ENCODE measurements at regions not wholly inside any gene's neighbourhood (a gene's known extent, or its start where the extent isn't known, plus 50 kb on each side); places are given as distances from the start of the nearest gene placed in this dataset.

- TF ChIP-seq CTCF (IDR thresholded peaks at IDR 0.05): no peak
- Histone ChIP-seq H3K4me3 (no peak overlapping the region), H3K36me3 (no peaks in the 10 kb centered on the region), H3K27me3 (no peaks in the 10 kb centered on the region), H3K27ac (no peak overlapping the region), H3K9me3 (peaks cover 0 to 2% (median 0%) of the 10 kb centered on the region in 11 donors), H3K4me1 (no peaks in the 10 kb centered on the region)
- 84 to 85% methylated on average over 2 of the region's 2 CpGs for WGBS, 2 donors
- intact Hi-C loops (cut with DNase I): no loop called here
- DNase-seq (no peak), ATAC-seq (no peak)
Measured at GRCh38 chr14:44654591-44654990, 147.5 kb upstream of the FSCB start.

GRCh38 chr14:44653641-44654040 is 146.6 kb upstream of the FSCB start:
- WGBS, 2 donors: 29 to 42% methylated on average over 3 of the region's 3 CpGs

GRCh38 chr14:44652640-44653039 is 145.6 kb upstream of the FSCB start:
- H3K9me3 ChIP-seq: peaks cover 0 to 2% (median 0%) of the 10 kb centered on the region in 11 donors
- no peaks in the 10 kb centered on the region for H3K4me1 ChIP-seq
- ATAC-seq: no peak
- no peaks in the 10 kb centered on the region for H3K36me3 ChIP-seq
- no peak for DNase-seq
- no peak overlapping the region for H3K27ac ChIP-seq
- WGBS, 2 donors: 66 to 74% methylated on average over 2 of the region's 2 CpGs
- no peak overlapping the region for H3K4me3 ChIP-seq
- no peak for TF ChIP-seq CTCF (IDR thresholded peaks at IDR 0.05)
- intact Hi-C loops (cut with DNase I): no loop called here
- no peaks in the 10 kb centered on the region for H3K27me3 ChIP-seq

More at GRCh38 chr14:44653641-44654040, 146.6 kb upstream of the FSCB start:
- Histone ChIP-seq H3K27ac (no peak overlapping the region), H3K9me3 (peaks cover 0 to 2% (median 0%) of the 10 kb centered on the region in 11 donors), H3K36me3 (no peaks in the 10 kb centered on the region), H3K4me1 (no peaks in the 10 kb centered on the region), H3K27me3 (no peaks in the 10 kb centered on the region), H3K4me3 (no peak overlapping the region)
- no peak for DNase-seq
- TF ChIP-seq CTCF (IDR thresholded peaks at IDR 0.05): no peak
- intact Hi-C loops (cut with DNase I): no loop called here
- no peak for ATAC-seq

GRCh38 chr14:44649061-44649460 is 142.0 kb upstream of the FSCB start:
- H3K36me3 ChIP-seq: no peaks in the 10 kb centered on the region
- no peak for DNase-seq
- intact Hi-C loops (cut with DNase I): no loop called here
- no peak for TF ChIP-seq CTCF (IDR thresholded peaks at IDR 0.05)
- 71 to 89% methylated on average over 1 of the region's 1 CpG for WGBS, 2 donors
- no peaks in the 10 kb centered on the region for H3K4me1 ChIP-seq
- no peaks in the 10 kb centered on the region for H3K27me3 ChIP-seq
- no peak for ATAC-seq
- H3K27ac ChIP-seq: no peak overlapping the region
- no peak overlapping the region for H3K4me3 ChIP-seq
- H3K9me3 ChIP-seq: peaks cover 0 to 2% (median 0%) of the 10 kb centered on the region in 11 donors

All from heart right ventricle (tissue), 16 donors.